GM13977 (cell line): ENCODE measurements at regions not wholly inside any gene's neighbourhood (a gene's known extent, or its start where the extent isn't known, plus 50 kb on each side); places are given as distances from the start of the nearest gene placed in this dataset.

Experiments used
- DNase-seq: peaks from one replicate; pipeline ENCODE4 v3.0.0; 2012; ENCODE audit warnings: low spot score
- CTCF ChIP-seq: IDR thresholded peaks from 2 replicates; pipeline ENCODE4 v1.5.1; 2012; ENCODE audit warnings: mild to moderate bottlenecking, control low read depth; ENCODE audit not compliant: insufficient read depth; ENCODE audit errors: extremely low read depth, missing control alignments
- in situ Hi-C: fragments of 300-500 bp; cut with MboI; formaldehyde crosslinking; loops from one replicate; pipeline ENCODE4 v1.12.0; 2022; ENCODE audit warnings: low sequenced_read_pairs, low pct_unique_long_range_greater_than_20kb, mixed read lengths, inconsistent platforms; ENCODE audit not compliant: unreplicated experiment

DNA sequence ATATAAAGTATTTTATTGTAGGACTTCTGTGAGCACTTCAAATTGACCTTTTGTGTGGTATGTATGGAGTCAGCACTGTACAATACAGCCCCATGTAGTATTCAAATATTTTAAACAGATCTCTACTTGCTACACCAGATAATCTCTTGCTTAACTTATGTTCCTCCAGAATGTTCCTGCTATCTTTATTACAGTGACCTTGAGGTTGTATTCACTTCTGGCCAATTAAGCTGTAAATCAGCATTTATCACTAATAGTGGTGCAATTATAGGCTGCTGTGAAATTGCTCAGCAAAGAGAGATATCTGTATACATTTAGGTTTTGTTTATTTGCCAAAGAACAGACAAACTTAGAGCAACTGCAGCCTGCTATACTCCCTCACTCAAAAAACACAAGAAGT, 1218.6 kb downstream of the PCDH17 start:
- in situ Hi-C loops: no loop called here
- TF ChIP-seq CTCF: no peak
- no peak for DNase-seq

GRCh38 chr13:58852076-58852475, 1220.5 kb downstream of the PCDH17 start:
- in situ Hi-C loops: no loop called here
- no peak for DNase-seq

DNA sequence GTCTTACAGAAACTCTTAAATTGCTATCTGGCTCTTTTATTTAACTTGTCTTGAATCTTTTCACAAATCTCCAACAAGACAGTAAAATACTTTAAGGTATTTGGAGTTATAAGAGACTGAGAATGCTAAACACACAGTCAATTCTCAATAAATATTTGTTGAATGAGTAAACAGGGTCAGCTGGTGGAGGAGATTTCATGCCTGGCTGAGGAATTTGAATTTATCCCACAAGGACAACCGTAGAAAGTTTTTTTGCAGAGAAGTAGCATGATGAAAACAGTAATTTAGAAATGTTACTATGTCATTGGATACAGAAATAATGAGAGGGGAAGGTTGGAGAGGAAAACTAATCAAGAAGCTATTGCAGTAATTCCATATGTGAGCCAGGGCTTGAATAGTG, 1223.7 kb downstream of the PCDH17 start:
- DNase-seq: no peak
- in situ Hi-C loops: no loop called here

More at GRCh38 chr13:58852076-58852475, 1220.5 kb downstream of the PCDH17 start:
- no peak for TF ChIP-seq CTCF

GRCh38 chr13:58858870-58859371, 1227.4 kb downstream of the PCDH17 start:
- DNase-seq: no peak
- in situ Hi-C loops: no loop called here
- TF ChIP-seq CTCF: no peak

More for the DNA sequence above, 1223.7 kb downstream of the PCDH17 start:
- TF ChIP-seq CTCF: no peak

DNA sequence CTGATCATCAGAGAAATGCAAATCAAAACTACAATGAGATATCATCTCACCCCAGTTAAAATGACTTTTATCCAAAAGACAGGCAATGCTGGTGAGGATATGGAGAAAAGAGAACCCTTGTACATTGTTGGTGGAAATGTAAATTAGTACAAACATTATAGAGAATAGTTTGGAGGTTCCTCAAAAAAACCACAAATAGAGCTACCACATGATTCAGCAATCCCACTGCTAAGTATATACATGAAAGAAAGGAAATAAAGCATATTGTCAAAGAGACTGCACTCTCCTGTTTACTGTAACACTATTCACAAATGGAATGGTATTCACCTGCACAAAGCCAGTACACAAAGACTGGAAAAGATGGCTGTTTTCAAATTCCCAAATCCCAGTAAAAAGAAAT, 1233.7 kb downstream of the PCDH17 start:
- no peak for DNase-seq
- no peak for TF ChIP-seq CTCF
- in situ Hi-C loops: no loop called here

DNA sequence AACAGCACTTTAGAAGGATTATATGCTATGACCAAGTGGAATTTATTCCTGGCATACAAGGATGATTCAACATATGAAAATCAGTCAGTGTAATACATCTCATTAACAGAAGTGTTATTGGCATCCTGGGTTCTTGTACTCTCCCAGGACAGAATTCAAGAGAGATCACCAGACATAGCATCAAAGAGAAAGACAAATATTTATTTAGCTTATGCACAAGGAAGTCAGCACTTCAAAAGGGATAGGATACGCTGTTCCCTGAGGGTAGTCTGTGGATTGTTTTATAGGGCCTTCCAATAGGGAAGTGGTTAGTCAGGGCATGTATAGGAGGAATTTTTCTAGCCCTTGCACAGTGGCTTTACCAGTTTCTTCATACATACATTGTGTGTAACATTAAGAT, 1238.0 kb downstream of the PCDH17 start:
- in situ Hi-C loops: no loop called here
- no peak for DNase-seq
- TF ChIP-seq CTCF: no peak

- in situ Hi-C loops: no loop called here
- DNase-seq: no peak
- no peak for TF ChIP-seq CTCF
Measured at GRCh38 chr13:58876473-58876872, 1244.9 kb downstream of the PCDH17 start.
